AG04450 (cell line): ENCODE measurements at regions not wholly inside any gene's neighbourhood (a gene's known extent, or its start where the extent isn't known, plus 50 kb on each side); places are given as distances from the start of the nearest gene placed in this dataset. TPM values are rescaled to one million over a fixed set of nuclear protein-coding genes. Genes with fewer than 3 reads are reported as not detected.

Experiments used
- CTCF ChIA-PET: fragments of 300-600, 350-600 bp; formaldehyde crosslinking; extraction: SDS; loops from one replicate; lab custom pipeline; 2022; ENCODE audit warnings: antibody characterized with exemption, inconsistent platforms; lab: Charles Lee
- POLR2A ChIA-PET: fragments of 350-600 bp; formaldehyde crosslinking; extraction: SDS; loops from one replicate; lab custom pipeline; 2021; ENCODE audit warnings: antibody characterized with exemption, inconsistent platforms; lab: Yijun Ruan, JAX
- DNase-seq: peaks from one replicate; pipeline ENCODE4 v3.0.0-alpha.2; 2011; ENCODE audit warnings: low read depth, low spot score
- H3K27ac ChIP-seq: one replicate; pipeline ENCODE4 v1.5.1; 2012; ENCODE audit warnings: low read depth, low read length, control low read depth
- H3K27me3 ChIP-seq: one replicate; pipeline ENCODE4 v1.6.0; 2012; ENCODE audit warnings: low read length; ENCODE audit not compliant: control insufficient read depth, insufficient read depth
- H3K4me3 ChIP-seq: 2 replicates; pipeline ENCODE4 v1.5.1; 2011; ENCODE audit warnings: mild to moderate bottlenecking, low read depth, low read length, control low read depth
- H3K9me3 ChIP-seq: 2 replicates; pipeline ENCODE4 v1.5.1; 2012; ENCODE audit warnings: low read length; ENCODE audit not compliant: control insufficient read depth, insufficient read depth
- CTCF ChIP-seq: IDR thresholded peaks from 2 replicates; pipeline ENCODE4 v1.5.1; 2011; ENCODE audit warnings: low read depth, low read length, control low read depth, inconsistent platforms
- small RNA-seq: library from RNA; depleted of rRNA; stranded (forward); fragments of <200 nt; gene quantifications from one replicate; pipeline ENCODE3, GENCODE V24; 2012; ENCODE audit warnings: low read depth; ENCODE audit not compliant: insufficient read length

GRCh38 chr6:153183925-153184324 is 52.8 kb upstream of the RGS17 start:
- DNase-seq, result no peak
- POLR2A ChIA-PET, result no interaction called here
- CTCF ChIA-PET, result no interaction called here
- no peaks in the 10 kb centered on the region for H3K9me3 ChIP-seq
- H3K4me3 ChIP-seq, result no peak overlapping the region
- no peaks in the 10 kb centered on the region for H3K27me3 ChIP-seq
- H3K27ac ChIP-seq, result no peak overlapping the region
- no peak for TF ChIP-seq CTCF

Small RNA genes lying in the stretch of these regions (small RNA-seq; reads per million reads assigned to genes)
- gene AL603908.1 (not detected), gene MTND3P20 (not detected), gene MTND4LP20 (not detected), gene RNA5SP225 (not detected), gene RNU6-896P (not detected)
